Anterior cingulate cortex (tissue), 58 donors: ENCODE measurements at regions not wholly inside any gene's neighbourhood (a gene's known extent, or its start where the extent isn't known, plus 50 kb on each side); places are given as distances from the start of the nearest gene placed in this dataset.
"Not testable (repeated sequence)": the region's sequence is repeated elsewhere in the genome, so short reads cannot be mapped to it uniquely, and the experiment has no call there.

ENCODE experiments used
- DNase-seq, 58 donors: peaks; one replicate each; lab custom pipeline; 2025; lab: John Stamatoyannopoulos, UW

DNA sequence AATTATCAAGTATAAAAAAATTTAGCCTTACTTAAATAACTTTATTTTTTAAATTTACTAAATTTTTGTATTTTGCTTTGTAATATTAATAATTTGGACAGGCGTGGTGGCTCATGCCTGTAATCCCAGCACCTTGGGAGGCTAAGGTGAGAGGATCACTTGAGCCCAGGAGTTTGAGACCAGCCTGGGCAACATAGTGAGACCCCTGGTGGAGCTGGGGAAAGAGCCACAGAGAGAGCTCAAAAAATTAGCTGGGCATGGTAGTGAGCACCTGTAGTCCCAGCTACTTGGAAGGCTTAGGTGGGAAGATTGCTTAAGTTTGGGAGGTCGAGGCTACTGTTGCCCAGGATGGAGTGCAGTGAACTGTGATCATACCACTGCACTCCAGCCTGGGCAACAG is 143.5 kb downstream of the B3GNT2 start:
- DNase-seq = no peak

DNA sequence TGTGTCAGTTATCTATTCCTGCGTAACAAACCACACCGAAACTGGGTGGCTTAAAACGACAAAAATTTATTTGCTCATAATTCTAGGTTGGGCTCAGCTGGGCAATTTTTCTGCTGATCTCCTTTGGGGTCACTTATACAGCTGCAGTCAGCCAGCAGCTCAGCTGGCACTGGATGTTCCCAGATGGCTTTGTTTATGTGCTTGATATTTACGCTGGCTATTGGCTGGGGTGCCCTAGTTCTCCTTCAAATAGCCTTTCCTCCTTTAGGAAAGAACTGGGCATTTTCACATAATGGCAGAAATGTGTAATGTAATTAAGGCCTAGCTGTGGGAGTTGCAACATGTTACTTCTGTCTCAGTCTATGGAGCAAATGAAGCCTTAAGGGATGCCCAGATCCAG is 142.2 kb downstream of the B3GNT2 start:
- DNase-seq = no peak

DNA sequence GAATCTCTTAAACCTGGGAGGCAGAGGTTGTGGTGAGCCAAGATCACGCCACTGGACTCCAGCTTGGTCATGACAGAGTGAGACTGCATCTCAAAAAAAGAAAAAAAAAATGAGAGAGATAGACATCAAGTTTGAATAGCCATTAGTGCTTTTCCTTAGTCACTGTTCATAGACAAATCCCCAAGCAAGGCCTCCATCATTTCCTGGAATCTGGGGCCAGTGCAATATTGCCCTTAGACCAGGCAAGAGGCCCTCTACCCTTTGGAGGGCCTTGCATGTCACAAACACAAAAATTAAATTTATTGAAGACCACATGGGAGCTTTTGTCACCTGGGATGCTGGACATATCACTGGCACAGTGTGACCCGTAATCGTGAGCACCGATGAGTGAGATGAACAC is 141.5 kb downstream of the B3GNT2 start:
- DNase-seq = no peak

DNA sequence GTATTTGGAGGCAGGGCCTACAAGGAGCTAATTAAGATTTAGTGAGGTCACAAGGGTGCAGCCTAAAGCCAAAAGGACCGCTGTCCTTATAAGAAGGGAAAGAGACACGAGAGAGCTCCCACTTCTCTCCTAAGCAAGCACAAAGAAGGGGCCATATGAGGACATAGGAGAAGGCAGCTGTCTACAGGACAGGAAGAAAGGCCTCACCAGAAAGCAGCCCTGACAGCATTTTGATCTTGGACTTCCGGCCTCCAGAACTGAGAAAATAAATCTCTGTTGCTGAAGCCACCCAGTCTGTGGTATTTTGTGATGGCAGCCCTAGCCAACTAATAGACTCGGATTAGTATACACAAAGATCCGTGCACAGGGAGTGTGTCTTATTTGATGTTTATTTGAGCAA is 139.7 kb downstream of the B3GNT2 start:
- DNase-seq = no peak

DNA sequence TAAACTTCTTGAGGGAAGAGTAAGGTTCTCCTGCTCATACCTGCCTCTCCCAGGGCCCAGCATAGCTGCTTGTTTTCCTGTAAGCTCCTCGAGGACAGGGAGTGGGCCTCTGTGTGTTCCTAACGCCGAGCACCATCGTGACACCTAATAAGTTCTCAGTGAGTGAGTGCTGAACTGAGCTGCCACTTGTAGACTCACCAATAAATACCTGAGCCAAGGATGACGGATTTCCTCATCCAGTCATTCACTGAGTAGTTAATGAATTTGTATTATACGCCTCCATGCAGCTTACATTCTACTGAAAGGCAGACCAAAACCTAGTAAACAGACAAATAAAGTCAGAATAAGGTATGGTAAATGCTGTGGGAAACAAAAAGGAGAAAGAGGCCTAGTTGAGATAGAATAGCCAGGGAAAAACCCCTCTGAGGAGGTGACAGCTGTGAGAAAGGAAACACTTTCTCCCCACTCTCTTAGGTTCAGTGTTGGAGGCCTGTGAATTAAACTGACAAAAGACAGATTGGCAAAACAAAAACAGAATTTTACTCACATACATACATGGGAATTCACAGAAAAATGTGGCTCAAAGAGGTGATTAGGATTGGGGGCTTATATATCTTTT is 138.6 kb downstream of the B3GNT2 start:
- DNase-seq = no peak

DNA sequence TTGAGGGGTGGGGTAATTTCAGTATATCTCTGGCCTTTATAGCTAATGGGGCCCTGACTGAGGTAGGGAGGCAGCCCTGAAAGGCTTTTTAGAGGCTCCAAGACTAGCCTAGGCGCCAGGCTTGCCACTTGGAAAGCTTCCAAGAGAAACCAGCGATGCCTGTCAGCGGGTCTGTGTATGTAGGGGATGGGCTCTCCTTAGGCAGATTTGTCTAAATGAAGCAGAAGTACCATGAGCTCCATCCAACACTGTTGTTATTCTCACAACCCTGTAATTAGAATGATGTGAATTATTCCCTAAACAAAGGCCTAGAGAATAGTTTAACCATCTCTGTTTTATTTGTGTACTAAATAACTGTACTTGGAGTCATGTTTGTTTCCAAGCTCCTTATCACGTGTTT is 138.1 kb downstream of the B3GNT2 start:
- no peak for DNase-seq

DNA sequence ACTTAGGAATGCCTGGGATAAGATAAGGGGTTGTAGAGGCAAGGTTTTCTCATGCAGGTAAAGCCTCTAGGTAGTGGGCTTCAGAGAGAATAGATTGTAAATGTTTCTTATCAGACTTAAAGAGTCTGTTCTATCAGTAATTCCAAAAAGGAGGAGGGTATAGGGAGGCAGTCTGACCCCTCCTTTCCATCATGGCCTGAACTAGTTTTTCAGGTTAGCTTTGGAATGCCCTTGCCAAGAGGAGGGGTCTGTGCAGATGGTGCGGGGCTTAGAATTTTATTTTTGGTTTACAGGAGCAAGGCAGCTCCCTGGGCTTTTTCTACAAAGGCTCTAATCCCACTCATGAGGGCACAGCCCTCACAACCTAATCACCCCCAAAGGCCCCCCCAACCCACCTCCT is 135.0 kb downstream of the B3GNT2 start:
- no peak for DNase-seq

DNA sequence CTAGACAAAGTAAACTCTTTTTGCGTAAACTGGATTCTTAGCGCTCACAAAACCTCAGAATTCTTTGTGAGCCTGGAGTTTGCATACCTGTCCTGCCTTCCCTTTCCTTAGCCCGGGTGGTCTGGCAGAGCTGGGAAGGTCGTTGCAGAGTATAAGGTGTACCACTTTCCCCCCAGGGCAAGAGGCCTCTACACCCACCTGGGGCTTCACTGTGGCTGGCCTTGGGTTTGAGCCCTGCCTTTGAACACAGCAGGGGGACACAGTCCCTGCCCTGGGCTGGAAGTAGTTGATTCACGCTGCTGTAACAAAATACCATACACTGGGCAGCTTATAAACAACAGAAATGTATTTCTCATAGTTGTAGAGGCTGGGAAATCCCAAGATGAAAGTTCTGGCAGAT is 133.9 kb downstream of the B3GNT2 start:
- DNase-seq = no peak

DNA sequence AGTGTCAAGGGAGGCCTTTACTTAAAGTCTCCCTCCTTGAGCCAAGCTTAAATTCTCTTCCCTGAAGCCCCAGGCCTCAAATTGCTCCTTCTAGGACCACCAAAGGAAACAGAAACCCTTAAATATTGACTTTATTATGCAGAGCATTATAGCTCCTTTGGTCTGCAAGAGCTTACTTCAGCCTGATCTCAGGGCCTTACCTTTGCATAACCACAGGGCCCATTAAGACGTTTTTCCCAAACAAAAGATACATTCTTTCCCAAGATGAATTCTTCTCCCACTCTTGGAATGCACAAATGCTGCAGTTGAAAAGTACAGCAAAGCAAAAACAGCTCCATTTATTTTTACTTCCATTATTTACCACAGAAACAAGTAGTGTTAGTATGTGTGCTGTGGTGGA is 130.8 kb downstream of the B3GNT2 start:
- no peak for DNase-seq

DNA sequence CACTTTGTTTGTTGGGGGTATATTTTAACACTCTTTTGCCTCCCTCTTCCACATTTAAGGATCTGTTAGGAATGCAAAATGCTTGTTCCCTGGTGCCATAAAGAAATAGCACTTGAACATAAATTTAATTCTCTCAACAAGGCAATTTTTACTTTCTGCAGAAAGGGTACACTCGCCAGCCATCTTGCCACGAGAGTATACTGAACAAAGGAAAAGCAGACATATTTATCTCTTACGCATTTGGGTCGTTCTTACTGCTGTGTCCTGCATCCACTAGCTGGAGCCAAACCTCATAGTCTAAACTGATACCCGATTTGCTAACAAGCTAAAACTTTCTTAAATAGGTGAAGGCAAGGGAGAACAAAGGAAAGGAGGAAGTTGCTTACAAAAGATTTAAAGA is 129.5 kb downstream of the B3GNT2 start:
- no peak for DNase-seq

DNA sequence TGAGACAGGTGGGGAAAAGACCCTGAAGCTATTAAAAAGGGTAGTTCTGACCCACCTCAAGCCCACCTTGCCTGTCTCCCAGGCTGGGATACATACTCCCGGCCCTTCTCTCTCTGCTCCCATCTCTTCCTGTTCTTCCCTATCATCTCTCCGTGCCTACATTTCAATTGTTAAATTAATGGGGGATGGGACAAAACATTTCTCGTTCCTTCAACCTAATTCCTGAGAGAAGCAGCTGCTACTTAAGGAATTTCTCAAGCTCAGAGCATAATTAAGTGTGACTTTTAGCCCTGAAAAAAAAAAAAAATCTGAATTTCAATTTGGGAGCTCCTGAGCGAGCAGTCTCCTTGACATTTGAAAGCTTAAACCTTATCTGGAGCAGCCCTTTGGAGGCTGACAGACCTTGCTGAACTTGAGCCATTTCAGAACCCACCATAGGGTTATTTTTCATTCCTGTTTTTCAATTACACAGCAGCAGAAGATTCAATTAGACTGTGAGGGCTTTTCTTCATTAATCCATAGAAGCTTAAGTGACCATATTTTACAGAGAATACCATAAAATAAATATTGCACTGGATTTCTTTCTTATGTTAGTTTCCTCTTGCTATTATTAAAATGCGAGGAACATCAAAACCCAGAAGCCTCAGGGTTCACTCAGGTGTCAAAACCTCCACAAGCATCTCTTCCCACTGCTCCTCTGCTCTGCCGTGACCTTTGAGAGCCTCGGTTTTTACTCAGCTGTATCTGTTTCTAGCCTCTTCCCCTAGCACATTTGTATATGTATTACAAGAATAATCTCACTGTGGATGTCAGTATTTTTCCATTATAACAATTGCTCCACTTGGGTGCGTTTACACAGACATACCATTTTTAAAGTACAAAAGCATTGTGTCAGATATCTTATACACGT is 125.7 kb downstream of the B3GNT2 start:
- no peak for DNase-seq

DNA sequence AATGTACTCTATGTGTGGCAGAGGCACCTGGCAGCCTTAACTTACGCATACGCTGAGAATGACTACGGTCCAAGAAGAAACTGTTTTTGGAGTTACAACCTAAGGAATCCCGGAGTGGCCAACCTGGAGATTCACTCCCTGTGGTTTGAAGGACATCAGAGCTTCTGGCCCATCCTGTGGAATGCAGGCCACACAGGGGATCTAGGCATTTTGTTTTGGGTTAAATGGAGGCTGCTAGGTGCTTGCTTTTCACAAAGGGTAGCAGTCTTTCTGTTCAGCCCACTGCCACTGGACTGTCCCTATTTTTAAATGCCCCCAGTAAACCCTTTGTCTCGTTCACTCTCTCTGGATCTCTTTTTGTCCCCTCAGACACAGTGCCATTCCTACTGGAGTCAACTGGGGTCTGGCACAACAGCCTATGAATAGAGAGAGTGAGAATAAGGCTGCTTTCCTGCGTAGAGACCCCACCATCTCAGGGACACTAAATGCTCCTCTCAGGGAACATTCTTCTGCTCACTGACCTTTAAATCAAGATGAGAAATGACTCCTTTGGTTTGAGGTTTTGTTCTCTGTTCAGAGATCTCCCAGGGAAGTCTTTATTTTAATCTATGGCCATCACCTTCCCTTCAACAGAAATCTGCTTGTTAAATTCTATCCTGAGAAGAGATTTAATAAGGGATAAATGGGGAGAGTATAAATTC is 124.9 kb downstream of the B3GNT2 start:
- DNase-seq = no peak

DNA sequence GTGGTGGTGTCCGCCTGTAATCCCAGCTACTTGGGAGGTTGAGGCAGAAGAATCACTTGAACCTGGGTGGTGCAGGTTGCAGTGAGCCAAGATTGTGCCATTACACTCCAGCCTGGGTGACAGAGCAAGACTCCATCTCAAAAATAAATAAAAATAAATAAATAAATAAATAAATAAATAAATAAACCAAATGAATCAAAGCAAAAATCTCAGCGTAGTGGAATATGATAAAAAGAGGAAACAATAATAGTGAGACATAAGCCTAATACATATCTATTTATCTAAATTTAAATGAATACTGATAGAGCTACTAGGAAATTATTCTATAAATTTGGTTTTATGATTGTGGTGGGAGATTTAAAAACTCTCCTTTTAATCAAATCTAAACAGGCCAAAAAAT is 124.2 kb downstream of the B3GNT2 start:
- not testable (repeated sequence) for DNase-seq

DNA sequence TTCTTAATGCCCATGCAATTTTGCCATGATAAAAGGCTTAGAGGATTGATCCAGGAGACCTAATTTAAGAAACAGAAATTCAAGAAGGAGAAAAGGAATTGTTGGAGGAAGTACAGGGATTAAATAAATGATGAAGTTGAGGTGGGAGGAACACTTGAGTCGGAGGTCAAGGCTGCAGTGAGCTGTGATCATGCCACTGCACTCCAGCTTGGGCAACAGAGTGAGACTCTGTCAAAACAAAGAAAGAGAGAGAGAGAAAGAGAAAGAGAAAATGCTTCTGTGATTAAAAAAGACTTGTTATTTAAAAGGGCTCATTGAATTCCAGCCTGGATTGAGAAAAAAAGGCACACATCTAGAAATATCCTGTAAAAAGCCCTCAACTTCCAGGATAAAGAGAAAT is 123.2 kb downstream of the B3GNT2 start:
- DNase-seq = no peak

DNA sequence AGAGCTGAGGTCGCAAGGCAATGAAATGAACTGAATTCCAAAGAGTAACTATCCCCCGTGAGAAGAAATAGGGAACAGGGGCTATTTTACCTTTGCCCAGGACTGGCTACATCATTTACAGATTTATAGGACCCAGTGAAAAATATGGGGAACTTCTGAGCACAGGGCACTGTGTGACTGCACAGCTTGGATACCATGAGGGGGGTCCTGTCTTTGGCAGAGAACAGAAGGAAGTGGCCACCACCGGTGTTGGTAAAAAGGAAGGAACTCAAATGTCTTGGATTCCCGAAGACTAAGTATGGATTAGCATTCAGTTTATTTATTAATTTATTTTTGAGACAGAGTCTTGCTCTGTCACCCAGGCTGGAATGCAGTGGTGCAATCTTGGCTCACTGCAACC is 119.6 kb downstream of the B3GNT2 start:
- no peak for DNase-seq

DNA sequence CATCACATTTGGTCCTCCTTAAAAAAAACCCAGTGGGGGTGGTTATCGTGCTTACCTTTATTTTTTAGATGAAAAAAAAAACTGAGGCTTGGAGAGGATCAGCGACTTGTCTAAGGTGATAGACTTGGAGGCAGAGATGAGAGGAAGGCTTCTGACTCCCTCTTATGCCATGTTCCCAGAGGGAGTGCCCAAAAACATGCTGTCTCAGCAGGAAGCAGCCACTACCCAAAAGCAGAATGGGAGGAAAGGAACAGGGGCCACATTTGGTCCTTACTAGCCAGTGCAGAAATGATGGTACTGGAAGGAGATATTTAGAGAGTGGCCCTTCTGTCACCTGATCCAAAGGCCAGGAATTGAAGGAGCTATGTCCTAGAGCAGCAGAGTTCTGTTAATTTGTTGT is 118.4 kb downstream of the B3GNT2 start:
- no peak for DNase-seq

DNA sequence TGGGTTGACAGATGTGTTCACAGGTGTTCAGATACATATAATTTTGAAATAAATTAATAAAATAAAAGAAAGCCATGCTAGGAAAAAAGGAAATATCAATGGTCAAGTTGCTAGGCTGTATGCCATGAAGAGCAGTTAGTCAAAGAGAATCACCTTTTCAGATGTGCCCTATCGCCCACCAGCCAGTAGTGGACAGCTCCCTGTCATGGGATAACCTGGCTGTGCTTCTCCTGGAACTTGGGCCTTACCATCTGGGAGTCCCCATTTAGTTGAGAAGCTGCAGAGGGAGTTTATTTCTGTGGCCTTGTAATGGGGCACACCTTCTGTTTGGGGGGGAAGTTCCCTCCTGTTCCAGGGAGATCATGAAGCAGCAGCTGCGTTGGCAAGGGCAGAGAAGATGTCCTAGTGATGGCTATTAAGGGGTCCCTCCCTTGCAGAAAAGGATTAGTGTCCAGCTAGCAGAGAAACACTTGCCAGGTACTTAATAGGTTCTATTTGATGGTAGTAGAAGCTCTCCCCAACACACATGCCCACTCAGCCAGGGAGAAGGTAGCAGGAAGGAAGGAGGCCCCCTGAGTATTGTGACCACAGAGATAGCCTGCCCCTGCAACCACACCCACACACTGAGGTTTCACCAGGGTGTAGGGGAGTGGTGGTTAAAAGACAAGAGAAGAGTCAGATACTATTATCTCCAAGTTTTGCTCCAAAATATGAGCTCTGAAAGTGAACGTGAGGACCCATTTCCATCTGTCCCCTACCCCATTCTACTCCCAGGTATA is 117.7 kb downstream of the B3GNT2 start:
- no peak for DNase-seq

DNA sequence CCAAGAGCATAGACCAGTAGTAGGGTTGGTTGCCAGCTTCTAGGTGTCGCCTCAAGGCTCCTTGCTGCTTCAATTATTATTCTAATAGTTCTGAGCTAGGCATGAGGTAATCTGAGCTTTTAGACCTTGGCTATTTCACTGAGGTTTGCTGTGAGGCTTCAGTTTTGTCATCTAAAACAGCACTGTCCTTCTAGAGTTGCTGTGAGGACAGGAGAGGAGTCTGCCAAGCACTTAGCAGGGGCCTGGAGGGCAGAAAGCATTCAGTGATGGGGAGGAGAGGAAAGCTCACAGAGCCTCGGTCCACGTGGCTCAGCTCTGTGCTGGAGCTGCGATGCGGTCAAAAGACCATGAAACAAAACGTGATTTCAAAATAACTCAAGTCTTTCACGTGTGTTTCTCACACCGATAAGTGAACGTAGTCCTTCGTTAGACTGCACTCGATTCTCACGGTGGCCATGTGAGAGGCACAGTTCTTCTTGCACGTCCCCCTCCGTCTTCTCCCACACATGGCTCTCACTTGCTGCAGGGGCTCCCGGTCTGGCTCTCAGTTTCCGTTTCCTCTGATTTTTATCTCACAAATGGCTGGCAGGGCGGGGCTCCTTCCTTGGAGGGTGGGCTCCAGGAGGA is 113.7 kb downstream of the B3GNT2 start:
- DNase-seq = no peak

DNA sequence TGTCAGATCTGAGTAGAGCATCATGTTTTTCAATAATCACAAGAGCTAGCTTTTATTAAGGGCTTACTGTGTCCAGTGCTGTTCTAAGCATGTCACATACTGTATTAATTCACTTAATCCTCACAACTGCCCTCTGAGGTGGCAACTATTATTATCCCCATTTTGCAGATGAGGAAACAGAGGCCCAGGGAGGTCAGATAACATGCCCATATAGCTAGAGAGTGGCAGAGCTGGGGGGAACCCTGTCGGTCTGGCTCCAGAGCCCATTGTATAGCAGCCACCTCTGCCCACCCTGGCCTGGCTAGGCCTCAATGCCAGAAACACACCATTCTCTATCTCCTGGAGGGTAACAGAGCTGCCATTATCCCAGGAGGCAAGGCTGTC is 113.2 kb downstream of the B3GNT2 start:
- DNase-seq = no peak
